Stomach smooth muscle (tissue), 2 donors: ENCODE measurements at regions not wholly inside any gene's neighbourhood (a gene's known extent, or its start where the extent isn't known, plus 50 kb on each side); places are given as distances from the start of the nearest gene placed in this dataset.

Experiments
- H3K27ac ChIP-seq: one replicate; pipeline ENCODE4 v1.7.0; 2013; ENCODE audit warnings: mild to moderate bottlenecking, low read length, inconsistent platforms
- H3K27me3 ChIP-seq, 2 donors: one replicate each; pipeline ENCODE4 v1.7.0; 2013; ENCODE audit warnings: low read length in 2 of 2; ENCODE audit not compliant: insufficient read depth in 2 of 2, control insufficient read depth in 1 of 2
- H3K36me3 ChIP-seq, 2 donors: one replicate each; pipeline ENCODE4 v1.7.0; 2013; ENCODE audit warnings: low read length in 2 of 2; ENCODE audit not compliant: control insufficient read depth in 2 of 2, insufficient read depth in 2 of 2
- H3K4me1 ChIP-seq: one replicate; pipeline ENCODE4 v1.7.0; 2013; ENCODE audit warnings: low read length; ENCODE audit not compliant: control insufficient read depth, insufficient read depth
- H3K4me3 ChIP-seq, 2 donors: one replicate each; pipeline ENCODE4 v1.7.0; 2013; ENCODE audit warnings: low read length in 2 of 2
- H3K9ac ChIP-seq, 2 donors: one replicate each; pipeline ENCODE4 v1.7.0; 2013; ENCODE audit warnings: low read length in 2 of 2, mild to moderate bottlenecking in 1 of 2
- H3K9me3 ChIP-seq, 2 donors: one replicate each; pipeline ENCODE4 v1.7.0; 2013; ENCODE audit warnings: low read length in 2 of 2; ENCODE audit not compliant: control insufficient read depth in 2 of 2
- donor health status: healthy.
- donor health status: Pancreatic carcinoma.

GRCh38 chr6:120876424-120876823 is 457.9 kb downstream of the TBC1D32 start:
- Histone ChIP-seq H3K9ac (no peak overlapping the region), H3K4me3 (no peak overlapping the region), H3K9me3 (no peaks in the 10 kb centered on the region), H3K27me3 (no peaks in the 10 kb centered on the region), H3K36me3 (no peaks in the 10 kb centered on the region), H3K27ac (no peak overlapping the region), H3K4me1 (no peaks in the 10 kb centered on the region)

- Histone ChIP-seq H3K27me3 (no peaks in the 10 kb centered on the region), H3K9me3 (no peaks in the 10 kb centered on the region), H3K4me1 (no peaks in the 10 kb centered on the region), H3K4me3 (no peak overlapping the region), H3K9ac (no peak overlapping the region), H3K36me3 (no peaks in the 10 kb centered on the region), H3K27ac (no peak overlapping the region)
These were observed 458.4 kb downstream of the TBC1D32 start for GRCh38 chr6:120875900-120876299.

GRCh38 chr6:120874422-120874821 is 459.9 kb downstream of the TBC1D32 start:
- no peaks in the 10 kb centered on the region for H3K4me1 ChIP-seq
- no peak overlapping the region for H3K9ac ChIP-seq
- no peaks in the 10 kb centered on the region for H3K27me3 ChIP-seq
- no peaks in the 10 kb centered on the region for H3K9me3 ChIP-seq
- H3K4me3 ChIP-seq, result no peak overlapping the region
- H3K27ac ChIP-seq, result no peak overlapping the region
- no peaks in the 10 kb centered on the region for H3K36me3 ChIP-seq

GRCh38 chr6:120873125-120873865 is 461.0 kb downstream of the TBC1D32 start:
- H3K27me3 ChIP-seq, result no peaks in the 10 kb centered on the region
- no peaks in the 10 kb centered on the region for H3K4me1 ChIP-seq
- no peak overlapping the region for H3K9ac ChIP-seq
- no peaks in the 10 kb centered on the region for H3K36me3 ChIP-seq
- H3K9me3 ChIP-seq, result no peaks in the 10 kb centered on the region
- no peak overlapping the region for H3K27ac ChIP-seq
- no peak overlapping the region for H3K4me3 ChIP-seq

- Histone ChIP-seq H3K4me3 (no peak overlapping the region), H3K27ac (no peak overlapping the region), H3K4me1 (no peaks in the 10 kb centered on the region), H3K9me3 (no peaks in the 10 kb centered on the region), H3K9ac (no peak overlapping the region), H3K27me3 (no peaks in the 10 kb centered on the region), H3K36me3 (no peaks in the 10 kb centered on the region)
These were observed 462.1 kb downstream of the TBC1D32 start for GRCh38 chr6:120872262-120872578.

GRCh38 chr6:120871416-120872261 is 462.6 kb downstream of the TBC1D32 start:
- no peaks in the 10 kb centered on the region for H3K36me3 ChIP-seq
- H3K4me3 ChIP-seq, result no peak overlapping the region
- no peaks in the 10 kb centered on the region for H3K27me3 ChIP-seq
- H3K4me1 ChIP-seq, result no peaks in the 10 kb centered on the region
- H3K9me3 ChIP-seq, result no peaks in the 10 kb centered on the region
- no peak overlapping the region for H3K9ac ChIP-seq
- H3K27ac ChIP-seq, result no peak overlapping the region

- Histone ChIP-seq H3K36me3 (no peaks in the 10 kb centered on the region), H3K27me3 (no peaks in the 10 kb centered on the region), H3K9ac (no peak overlapping the region), H3K9me3 (no peaks in the 10 kb centered on the region), H3K27ac (no peak overlapping the region), H3K4me3 (no peak overlapping the region), H3K4me1 (no peaks in the 10 kb centered on the region)
These were observed 464.9 kb downstream of the TBC1D32 start for GRCh38 chr6:120869397-120869796.

GRCh38 chr6:120857422-120857821 is 476.9 kb downstream of the TBC1D32 start:
- Histone ChIP-seq H3K4me1 (no peaks in the 10 kb centered on the region), H3K9me3 (no peaks in the 10 kb centered on the region), H3K36me3 (no peaks in the 10 kb centered on the region), H3K4me3 (no peak overlapping the region), H3K9ac (no peak overlapping the region), H3K27me3 (no peaks in the 10 kb centered on the region), H3K27ac (no peak overlapping the region)

GRCh38 chr6:120854583-120854982 is 479.7 kb downstream of the TBC1D32 start:
- H3K9ac ChIP-seq, result no peak overlapping the region
- H3K9me3 ChIP-seq, result no peaks in the 10 kb centered on the region
- no peaks in the 10 kb centered on the region for H3K4me1 ChIP-seq
- no peaks in the 10 kb centered on the region for H3K36me3 ChIP-seq
- H3K27me3 ChIP-seq, result no peaks in the 10 kb centered on the region
- H3K4me3 ChIP-seq, result no peak overlapping the region
- no peak overlapping the region for H3K27ac ChIP-seq

- Histone ChIP-seq H3K36me3 (no peaks in the 10 kb centered on the region), H3K9ac (no peak overlapping the region), H3K27ac (no peak overlapping the region), H3K4me3 (no peak overlapping the region), H3K4me1 (no peaks in the 10 kb centered on the region), H3K9me3 (no peaks in the 10 kb centered on the region), H3K27me3 (no peaks in the 10 kb centered on the region)
These were observed 480.8 kb downstream of the TBC1D32 start for GRCh38 chr6:120853489-120853888.

GRCh38 chr6:120852293-120852849 is 481.9 kb downstream of the TBC1D32 start:
- Histone ChIP-seq H3K27me3 (no peaks in the 10 kb centered on the region), H3K36me3 (no peaks in the 10 kb centered on the region), H3K4me3 (no peak overlapping the region), H3K4me1 (no peaks in the 10 kb centered on the region), H3K9ac (no peak overlapping the region), H3K27ac (no peak overlapping the region), H3K9me3 (no peaks in the 10 kb centered on the region)
